Mesenchymal stem cell (in vitro differentiated cells and primary cell): ENCODE measurements at regions not wholly inside any gene's neighbourhood (a gene's known extent, or its start where the extent isn't known, plus 50 kb on each side); places are given as distances from the start of the nearest gene placed in this dataset.
"Not testable (repeated sequence)": the region's sequence is repeated elsewhere in the genome, so short reads cannot be mapped to it uniquely, and the experiment has no call there.

Experiments used
- DNase-seq: peaks from one replicate; pipeline ENCODE4 v3.0.0-alpha.2; 2013
- H2AFZ ChIP-seq: one replicate; pipeline ENCODE4 v1.6.1; 2013; ENCODE audit warnings: low read depth, mild to moderate bottlenecking, control low read depth, inconsistent platforms, low read length, moderate library complexity
- H2AK5ac ChIP-seq: 2 replicates; pipeline ENCODE4 v1.6.1; 2013; ENCODE audit warnings: low read length, moderate library complexity, mild to moderate bottlenecking, inconsistent platforms; ENCODE audit not compliant: severe bottlenecking
- H2BK120ac ChIP-seq: one replicate; pipeline ENCODE4 v1.6.1; 2013; ENCODE audit warnings: low read depth, mild to moderate bottlenecking, inconsistent platforms, low read length, moderate library complexity
- H2BK12ac ChIP-seq, 2 experiments: one replicate each; pipeline ENCODE4 v1.6.1; 2013; ENCODE audit warnings: inconsistent platforms in 2 of 2, low read length in 2 of 2, mild to moderate bottlenecking in 2 of 2, moderate library complexity in 2 of 2, control low read depth in 1 of 2
- H2BK15ac ChIP-seq: one replicate; pipeline ENCODE4 v1.6.1; 2013; ENCODE audit warnings: mild to moderate bottlenecking, low read depth, inconsistent platforms; ENCODE audit not compliant: poor library complexity, severe bottlenecking
- H2BK5ac ChIP-seq: 2 replicates; pipeline ENCODE4 v1.6.1; 2013; ENCODE audit warnings: low read depth, mild to moderate bottlenecking, low read length, control low read depth, inconsistent platforms; ENCODE audit not compliant: poor library complexity, severe bottlenecking
- H3K14ac ChIP-seq, 2 experiments: one replicate each; pipeline ENCODE4 v1.6.1; 2013; ENCODE audit warnings: inconsistent platforms in 2 of 2, low read length in 2 of 2, control low read depth in 1 of 2, mild to moderate bottlenecking in 1 of 2, moderate library complexity in 1 of 2
- H3K18ac ChIP-seq, 2 experiments: one replicate each; pipeline ENCODE4 v1.6.1; 2013; ENCODE audit warnings: inconsistent platforms in 2 of 2, low read length in 2 of 2, control low read depth in 1 of 2, low read depth in 1 of 2, mild to moderate bottlenecking in 1 of 2
- H3K23ac ChIP-seq, 2 experiments: one replicate each; pipeline ENCODE4 v1.6.1; 2013; ENCODE audit warnings: inconsistent platforms in 2 of 2, low read length in 2 of 2, mild to moderate bottlenecking in 2 of 2, moderate library complexity in 2 of 2, control low read depth in 1 of 2
- H3K27ac ChIP-seq: 2 replicates; pipeline ENCODE4 v1.5.1; 2013; ENCODE audit warnings: mild to moderate bottlenecking, moderate library complexity, low read length, control low read depth, inconsistent platforms; ENCODE audit not compliant: poor library complexity, severe bottlenecking
- H3K27me3 ChIP-seq, 2 experiments: 2 replicates each; pipeline versions ENCODE4 v1.6.1 to v1.7.0; 2013; ENCODE audit warnings: low read length in 2 of 2, mild to moderate bottlenecking in 2 of 2, moderate library complexity in 2 of 2, control low read depth in 1 of 2, inconsistent platforms in 1 of 2; ENCODE audit not compliant: control insufficient read depth in 1 of 2, insufficient read depth in 1 of 2
- H3K36me3 ChIP-seq, 2 experiments: 2 replicates each; pipeline versions ENCODE4 v1.6.1 to v1.7.0; 2013; ENCODE audit warnings: low read length in 2 of 2, control low read depth in 1 of 2, inconsistent platforms in 1 of 2, low read depth in 1 of 2, mild to moderate bottlenecking in 1 of 2; ENCODE audit not compliant: insufficient read depth in 2 of 2, control insufficient read depth in 1 of 2
- H3K4ac ChIP-seq, 2 experiments: one replicate each; pipeline ENCODE4 v1.6.1; 2013; ENCODE audit warnings: inconsistent platforms in 2 of 2, low read length in 2 of 2, mild to moderate bottlenecking in 2 of 2, moderate library complexity in 2 of 2, control low read depth in 1 of 2, low read depth in 1 of 2
- H3K4me1 ChIP-seq: 2 replicates; pipeline ENCODE4 v1.6.1; 2013; ENCODE audit warnings: low read depth, low read length, control low read depth; ENCODE audit not compliant: control insufficient read depth, insufficient read depth
- H3K4me2 ChIP-seq: 2 replicates; pipeline ENCODE4 v1.6.1; 2013; ENCODE audit warnings: low read length, mild to moderate bottlenecking, inconsistent platforms; ENCODE audit not compliant: poor library complexity, severe bottlenecking
- H3K4me3 ChIP-seq, 2 experiments: 2 replicates each; pipeline versions ENCODE4 v1.5.1 to v1.7.0; 2013; ENCODE audit warnings: low read length in 2 of 2, mild to moderate bottlenecking in 2 of 2, control low read depth in 1 of 2, low read depth in 1 of 2; ENCODE audit not compliant: insufficient read depth in 1 of 2
- H3K79me1 ChIP-seq: replicated peaks from 2 replicates; pipeline ENCODE4 v1.6.1; 2013; ENCODE audit warnings: mild to moderate bottlenecking, control low read depth, low read length, inconsistent platforms; ENCODE audit not compliant: poor library complexity, severe bottlenecking
- H3K9ac ChIP-seq: 2 replicates; pipeline ENCODE4 v1.7.0; 2013; ENCODE audit warnings: mild to moderate bottlenecking, low read length, moderate library complexity
- H3K9me3 ChIP-seq: 2 replicates; pipeline ENCODE4 v1.7.0; 2013; ENCODE audit warnings: mild to moderate bottlenecking, low read length; ENCODE audit not compliant: control insufficient read depth
- H4K8ac ChIP-seq: one replicate; pipeline ENCODE4 v1.6.1; 2013; ENCODE audit warnings: inconsistent platforms, mild to moderate bottlenecking, low read length, moderate library complexity
- H4K91ac ChIP-seq: one replicate; pipeline ENCODE4 v1.6.1; 2013; ENCODE audit warnings: mild to moderate bottlenecking, low read length, inconsistent platforms
- WGBS: methylation state at CpG from one replicate; pipeline ENCODE4 v1.1.7; 2013; ENCODE audit warnings: mixed read lengths; 5-methylcytosine and 5-hydroxymethylcytosine counted together

DNA sequence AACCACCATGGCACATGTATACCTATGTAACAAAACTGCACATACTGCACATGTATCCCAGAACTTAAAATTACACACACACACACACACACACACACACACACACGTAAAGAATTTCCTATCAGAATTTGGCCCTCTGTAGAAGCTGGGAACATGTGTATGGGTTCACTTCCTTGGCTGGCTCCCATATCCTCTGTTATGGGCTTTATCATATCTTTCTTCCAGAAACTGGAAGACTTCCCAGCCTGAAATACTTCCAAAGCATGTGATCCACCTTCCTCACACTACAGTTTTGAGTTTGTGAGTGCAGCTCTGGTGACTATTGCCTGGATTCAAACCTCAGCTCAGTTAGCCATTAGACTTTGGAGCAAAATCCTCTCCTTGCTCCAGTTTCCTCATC lies 78.6 kb upstream of the GDNF start:
- H3K27me3 ChIP-seq = peaks cover 53 to 64% of the 10 kb centered on the region in 2 experiments
- H2BK120ac ChIP-seq = no peak overlapping the region
- H3K4me2 ChIP-seq = no peak overlapping the region
- no peak overlapping the region for H3K4me3 ChIP-seq
- no peak overlapping the region for H3K14ac ChIP-seq
- H3K9me3 ChIP-seq = peaks cover 5% of the 10 kb centered on the region
- H2AFZ ChIP-seq = no peak overlapping the region
- no peak overlapping the region for H4K8ac ChIP-seq
- no peak overlapping the region for H2BK15ac ChIP-seq
- no peaks in the 10 kb centered on the region for H3K36me3 ChIP-seq
- H4K91ac ChIP-seq = no peak overlapping the region
- H2BK12ac ChIP-seq = no peak overlapping the region
- H3K4me1 ChIP-seq = no peaks in the 10 kb centered on the region
- 53% methylated on average over 1 of the region's 1 CpG for WGBS
- DNase-seq = no peak
- no peak overlapping the region for H2AK5ac ChIP-seq
- no peak overlapping the region for H3K18ac ChIP-seq
- no peak overlapping the region for H2BK5ac ChIP-seq
- no peak overlapping the region for H3K23ac ChIP-seq
- H3K4ac ChIP-seq = no peak overlapping the region
- H3K79me1 ChIP-seq = no peaks in the 10 kb centered on the region
- H3K9ac ChIP-seq = no peak overlapping the region
- H3K27ac ChIP-seq = no peak overlapping the region

DNA sequence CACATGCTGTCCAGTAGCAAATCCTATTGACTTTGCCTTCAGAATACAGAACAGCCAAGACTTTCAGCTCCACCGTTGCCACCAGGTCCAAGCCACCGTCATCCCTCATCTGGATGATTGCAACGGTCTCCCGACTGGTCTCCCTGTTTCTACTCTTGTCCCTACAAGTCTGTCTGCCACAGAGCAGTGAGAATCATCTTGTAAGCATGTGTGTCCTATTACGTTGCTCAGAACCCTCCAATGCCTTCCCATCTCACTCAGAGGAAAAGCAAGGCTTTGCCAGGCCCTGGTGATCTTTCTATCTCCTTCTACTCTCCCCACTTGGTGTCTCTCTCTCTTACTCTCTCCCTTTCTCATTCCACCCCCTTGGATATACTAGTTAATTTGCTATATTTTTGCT lies 76.7 kb upstream of the GDNF start:
- Histone ChIP-seq H4K91ac (no peak overlapping the region), H2AFZ (no peak overlapping the region), H3K79me1 (no peaks in the 10 kb centered on the region), H3K14ac (no peak overlapping the region), H3K9me3 (peaks cover 2% of the 10 kb centered on the region), H2BK12ac (no peak overlapping the region), H3K23ac (no peak overlapping the region), H3K27me3 (peaks cover 60 to 81% of the 10 kb centered on the region in 2 experiments), H2BK15ac (no peak overlapping the region), H2BK5ac (no peak overlapping the region), H3K27ac (no peak overlapping the region), H3K18ac (no peak overlapping the region), H3K4me1 (no peaks in the 10 kb centered on the region), H3K36me3 (no peaks in the 10 kb centered on the region), H4K8ac (no peak overlapping the region), H3K4me2 (no peak overlapping the region), H3K9ac (no peak overlapping the region), H2BK120ac (no peak overlapping the region), H3K4ac (no peak overlapping the region), H2AK5ac (no peak overlapping the region), H3K4me3 (no peak overlapping the region)
- WGBS = 80% methylated on average over 5 of the region's 5 CpGs
- no peak for DNase-seq

DNA sequence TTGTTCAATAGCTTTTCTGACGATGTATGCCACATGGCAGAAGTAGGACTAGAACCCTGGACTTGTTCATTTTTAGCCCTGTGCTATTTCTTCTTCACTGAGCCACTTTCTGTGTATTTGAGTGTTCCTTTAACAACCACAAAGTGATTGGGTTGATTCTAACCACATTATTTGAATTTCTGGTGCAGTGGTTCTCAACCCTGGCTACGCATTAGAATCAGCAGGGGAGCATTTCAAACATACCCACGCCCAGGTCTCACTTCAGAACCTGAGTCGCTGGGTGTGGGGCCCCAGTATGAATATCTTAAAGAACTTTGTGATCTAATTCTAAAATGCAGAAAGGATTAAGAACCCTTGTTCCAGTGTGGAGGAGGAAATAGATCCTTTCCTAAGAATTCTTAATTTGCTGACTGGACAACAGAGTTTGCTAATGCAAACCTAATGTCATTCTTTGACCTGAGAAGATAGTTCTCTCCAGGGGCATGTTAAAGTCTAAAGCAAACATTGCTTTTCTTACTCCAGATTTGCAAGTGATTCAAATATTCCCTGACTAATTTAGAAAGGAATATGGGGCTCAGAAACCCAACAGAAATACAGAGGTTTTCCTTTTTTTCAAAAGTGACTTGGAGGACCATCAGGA lies 75.4 kb upstream of the GDNF start:
- no peak overlapping the region for H2BK12ac ChIP-seq
- H3K4me1 ChIP-seq = no peaks in the 10 kb centered on the region
- WGBS = 81% methylated on average over 4 of the region's 4 CpGs
- H4K91ac ChIP-seq = no peak overlapping the region
- H3K4me3 ChIP-seq = no peak overlapping the region
- H2AK5ac ChIP-seq = no peak overlapping the region
- no peak for DNase-seq
- H2BK120ac ChIP-seq = no peak overlapping the region
- H3K27me3 ChIP-seq = peaks cover 64 to 84% of the 10 kb centered on the region in 2 experiments
- H3K9me3 ChIP-seq = no peaks in the 10 kb centered on the region
- H3K27ac ChIP-seq = no peak overlapping the region
- H3K4ac ChIP-seq = no peak overlapping the region
- H3K14ac ChIP-seq = no peak overlapping the region
- no peak overlapping the region for H3K23ac ChIP-seq
- H3K79me1 ChIP-seq = no peaks in the 10 kb centered on the region
- H2BK15ac ChIP-seq = no peak overlapping the region
- no peak overlapping the region for H3K9ac ChIP-seq
- H2BK5ac ChIP-seq = no peak overlapping the region
- H4K8ac ChIP-seq = no peak overlapping the region
- H3K4me2 ChIP-seq = no peak overlapping the region
- no peak overlapping the region for H2AFZ ChIP-seq
- no peaks in the 10 kb centered on the region for H3K36me3 ChIP-seq
- no peak overlapping the region for H3K18ac ChIP-seq

DNA sequence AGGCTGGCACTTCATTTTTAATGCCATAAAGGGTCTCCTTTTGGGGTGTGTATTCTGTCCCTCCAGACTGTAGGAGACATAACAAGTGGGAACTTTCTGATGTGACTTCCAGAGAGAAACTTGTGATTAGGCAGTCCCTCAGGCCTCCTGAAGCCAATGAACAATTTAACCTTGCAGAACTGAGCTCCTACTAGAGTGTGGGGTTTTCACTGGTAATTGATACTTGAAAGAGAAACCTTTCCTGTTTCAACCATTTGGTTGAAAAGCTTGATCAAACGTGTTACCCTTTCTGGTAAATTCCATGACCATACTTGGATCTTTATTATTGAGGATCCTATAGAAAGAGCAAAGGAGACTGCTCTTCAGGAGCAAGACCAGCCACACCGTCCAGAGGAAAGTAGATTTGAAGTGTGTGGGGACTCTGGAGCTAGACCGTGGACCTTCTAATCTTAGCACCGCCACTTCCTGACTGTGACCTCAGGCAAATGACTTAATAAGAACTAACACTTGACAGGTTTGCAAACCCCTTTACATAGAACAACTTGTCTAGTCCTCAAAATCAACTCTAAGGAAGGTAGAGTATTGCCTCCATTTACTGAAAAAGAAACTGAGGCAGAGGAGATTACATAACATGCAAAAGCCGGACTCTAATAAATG lies 69.9 kb upstream of the GDNF start:
- H3K14ac ChIP-seq, H2BK120ac ChIP-seq, H3K9ac ChIP-seq, H2BK15ac ChIP-seq, H3K36me3 ChIP-seq, H3K4ac ChIP-seq, H2BK12ac ChIP-seq, H3K4me3 ChIP-seq, H3K23ac ChIP-seq, H3K79me1 ChIP-seq, H4K91ac ChIP-seq, H3K9me3 ChIP-seq, H2AK5ac ChIP-seq, H3K4me2 ChIP-seq, H4K8ac ChIP-seq, H2BK5ac ChIP-seq, H3K18ac ChIP-seq, H2AFZ ChIP-seq, H3K27ac ChIP-seq, DNase-seq, H3K4me1 ChIP-seq: not testable (repeated sequence)
- H3K27me3 ChIP-seq = peaks cover 41 to 77% of the 10 kb centered on the region in 2 experiments
- WGBS = 68% methylated on average over 4 of the region's 5 CpGs
